ENCODE measurements at regions not wholly inside any gene's neighbourhood (a gene's known extent, or its start where the extent isn't known, plus 50 kb on each side); places are given as distances from the start of the nearest gene placed in this dataset.

- H3K36me3 ChIP-seq (ENCODE audit: control insufficient read depth, insufficient read depth, low read length): no peaks in the 10 kb centered on the region
- H3K4me1 ChIP-seq (ENCODE audit: control insufficient read depth, insufficient read depth, low read length): no peaks in the 10 kb centered on the region
- Mint-ChIP-seq H3K27me3 (ENCODE audit: low read depth in 2 of 2) (no peaks in the 10 kb centered on the region), H3K4me1 (no peaks in the 10 kb centered on the region), H3K9me3 (peaks cover 0 to 2% of the 10 kb centered on the region in 2 donors), H3K36me3 (no peaks in the 10 kb centered on the region), H3K4me3 (no peak overlapping the region), H3K27ac (no peak overlapping the region)
- TF ChIP-seq CTCF (IDR thresholded peaks at IDR 0.05): no peak
- no peak overlapping the region for H3K27ac ChIP-seq (ENCODE audit: low read length)
- no peak for ATAC-seq
- no peaks in the 10 kb centered on the region for H3K9me3 ChIP-seq (ENCODE audit: control insufficient read depth, insufficient read depth, low read length)
- 91% methylated on average over 10 of the region's 10 CpGs for WGBS (ENCODE audit: insufficient coverage)
- no peak overlapping the region for H3K4me3 ChIP-seq (ENCODE audit: low read length)
- H3K27me3 ChIP-seq (ENCODE audit: control insufficient read depth, insufficient read depth, low read length): no peaks in the 10 kb centered on the region
- intact Hi-C loops (cut with micrococcal nuclease): no loop called here
- DNase-seq: no peak
Observed at GRCh38 chr1:220982686-220983085, 103.4 kb downstream of the HLX start.

GRCh38 chr1:220983877-220984635 is 104.8 kb downstream of the HLX start:
- H3K27ac ChIP-seq (ENCODE audit: low read length): no peak overlapping the region
- TF ChIP-seq CTCF (IDR thresholded peaks at IDR 0.05): no peak
- DNase-seq (no peak), ATAC-seq (no peak)
- H3K36me3 ChIP-seq (ENCODE audit: control insufficient read depth, insufficient read depth, low read length): no peaks in the 10 kb centered on the region
- no peaks in the 10 kb centered on the region for H3K9me3 ChIP-seq (ENCODE audit: control insufficient read depth, insufficient read depth, low read length)
- Mint-ChIP-seq H3K36me3 (no peaks in the 10 kb centered on the region), H3K4me3 (no peak overlapping the region), H3K27me3 (ENCODE audit: low read depth in 2 of 2) (no peaks in the 10 kb centered on the region), H3K27ac (no peak overlapping the region), H3K9me3 (no peaks in the 10 kb centered on the region), H3K4me1 (no peaks in the 10 kb centered on the region)
- 90% methylated on average over 19 of the region's 19 CpGs for WGBS (ENCODE audit: insufficient coverage)
- no peaks in the 10 kb centered on the region for H3K4me1 ChIP-seq (ENCODE audit: control insufficient read depth, insufficient read depth, low read length)
- no peak overlapping the region for H3K4me3 ChIP-seq (ENCODE audit: low read length)
- no peaks in the 10 kb centered on the region for H3K27me3 ChIP-seq (ENCODE audit: control insufficient read depth, insufficient read depth, low read length)
- intact Hi-C loops (cut with micrococcal nuclease): no loop called here

- Mint-ChIP-seq H3K36me3 (no peaks in the 10 kb centered on the region), H3K9me3 (peaks cover 4 to 6% of the 10 kb centered on the region in 2 donors), H3K4me1 (no peaks in the 10 kb centered on the region), H3K27ac (no peak overlapping the region), H3K4me3 (no peak overlapping the region), H3K27me3 (ENCODE audit: low read depth in 2 of 2) (no peaks in the 10 kb centered on the region)
- ATAC-seq (peak in 1 of 3 donors; percentile 70), DNase-seq (no peak)
- no peak for TF ChIP-seq CTCF (IDR thresholded peaks at IDR 0.05)
- Histone ChIP-seq H3K36me3 (ENCODE audit: control insufficient read depth, insufficient read depth, low read length) (no peaks in the 10 kb centered on the region), H3K27me3 (ENCODE audit: control insufficient read depth, insufficient read depth, low read length) (no peaks in the 10 kb centered on the region), H3K9me3 (ENCODE audit: control insufficient read depth, insufficient read depth, low read length) (no peaks in the 10 kb centered on the region), H3K4me1 (ENCODE audit: control insufficient read depth, insufficient read depth, low read length) (no peaks in the 10 kb centered on the region), H3K27ac (ENCODE audit: low read length) (no peak overlapping the region), H3K4me3 (ENCODE audit: low read length) (no peak overlapping the region)
- 80% methylated on average over 2 of the region's 2 CpGs for WGBS (ENCODE audit: insufficient coverage)
- intact Hi-C loops (cut with micrococcal nuclease): no loop called here
Observed at GRCh38 chr1:220990427-220991339, 111.4 kb downstream of the HLX start.

Measured in natural killer cell (primary cell).